Left renal pelvis (tissue), 4 donors: ENCODE measurements at regions not wholly inside any gene's neighbourhood (a gene's known extent, or its start where the extent isn't known, plus 50 kb on each side); places are given as distances from the start of the nearest gene placed in this dataset.

ENCODE experiments used
- DNase-seq, 4 donors: peaks; one replicate each; pipeline ENCODE4 v3.0.0-alpha.2; 2013; ENCODE audit warnings: low read depth in 4 of 4, low spot score in 3 of 4

GRCh38 chr11:109093354-109093753 is 328.6 kb upstream of the C11orf87 start:
- no peak for DNase-seq

GRCh38 chr11:109096266-109096665 is 325.7 kb upstream of the C11orf87 start:
- no peak for DNase-seq

GRCh38 chr11:109106151-109106906 is 315.7 kb upstream of the C11orf87 start:
- no peak for DNase-seq

- DNase-seq: no peak
Observed at GRCh38 chr11:109109150-109109549, 312.8 kb upstream of the C11orf87 start.

- no peak for DNase-seq
Observed at GRCh38 chr11:109109571-109110315, 312.2 kb upstream of the C11orf87 start.

GRCh38 chr11:109112261-109112660 is 309.7 kb upstream of the C11orf87 start:
- no peak for DNase-seq

GRCh38 chr11:109112821-109113280 is 309.1 kb upstream of the C11orf87 start:
- DNase-seq: no peak

- DNase-seq: no peak
Observed at GRCh38 chr11:109120341-109120740, 301.6 kb upstream of the C11orf87 start.

- no peak for DNase-seq
Observed at GRCh38 chr11:109121173-109121932, 300.6 kb upstream of the C11orf87 start.

GRCh38 chr11:109123816-109124787 is 297.9 kb upstream of the C11orf87 start:
- DNase-seq: no peak

- no peak for DNase-seq
Observed at GRCh38 chr11:109130910-109131309, 291.1 kb upstream of the C11orf87 start.

- DNase-seq: no peak
Observed at GRCh38 chr11:109132539-109132938, 289.5 kb upstream of the C11orf87 start.

- DNase-seq: no peak
Observed at GRCh38 chr11:109133159-109133558, 288.8 kb upstream of the C11orf87 start.

- no peak for DNase-seq
Observed at GRCh38 chr11:109135627-109136026, 286.4 kb upstream of the C11orf87 start.

GRCh38 chr11:109138196-109138595 is 283.8 kb upstream of the C11orf87 start:
- no peak for DNase-seq

GRCh38 chr11:109140426-109140825 is 281.6 kb upstream of the C11orf87 start:
- no peak for DNase-seq

GRCh38 chr11:109140857-109141515 is 281.0 kb upstream of the C11orf87 start:
- no peak for DNase-seq

GRCh38 chr11:109145287-109145686 is 276.7 kb upstream of the C11orf87 start:
- DNase-seq: no peak

GRCh38 chr11:109147726-109148125 is 274.3 kb upstream of the C11orf87 start:
- DNase-seq: no peak

- DNase-seq: no peak
Observed at GRCh38 chr11:109148669-109149068, 273.3 kb upstream of the C11orf87 start.
